ENCODE measurements at regions not wholly inside any gene's neighbourhood (a gene's known extent, or its start where the extent isn't known, plus 50 kb on each side); places are given as distances from the start of the nearest gene placed in this dataset.

- TF ChIP-seq POLR2A (IDR thresholded peaks at IDR 0.05) (no peak), CTCF (IDR thresholded peaks at IDR 0.05) (no peak)
These were observed 99.7 kb upstream of the UGP2 start for GRCh38 chr2:63741884-63742579.
